NCI-H187 treated with DMSO at 0.1 percent for 48 hours (cell line): ENCODE measurements at regions not wholly inside any gene's neighbourhood (a gene's known extent, or its start where the extent isn't known, plus 50 kb on each side); places are given as distances from the start of the nearest gene placed in this dataset.
"Not testable (repeated sequence)": the region's sequence is repeated elsewhere in the genome, so short reads cannot be mapped to it uniquely, and the experiment has no call there.

ENCODE experiments used
- DNase-seq: peaks from one replicate; lab custom pipeline; 2025; lab: John Stamatoyannopoulos, UW

DNA sequence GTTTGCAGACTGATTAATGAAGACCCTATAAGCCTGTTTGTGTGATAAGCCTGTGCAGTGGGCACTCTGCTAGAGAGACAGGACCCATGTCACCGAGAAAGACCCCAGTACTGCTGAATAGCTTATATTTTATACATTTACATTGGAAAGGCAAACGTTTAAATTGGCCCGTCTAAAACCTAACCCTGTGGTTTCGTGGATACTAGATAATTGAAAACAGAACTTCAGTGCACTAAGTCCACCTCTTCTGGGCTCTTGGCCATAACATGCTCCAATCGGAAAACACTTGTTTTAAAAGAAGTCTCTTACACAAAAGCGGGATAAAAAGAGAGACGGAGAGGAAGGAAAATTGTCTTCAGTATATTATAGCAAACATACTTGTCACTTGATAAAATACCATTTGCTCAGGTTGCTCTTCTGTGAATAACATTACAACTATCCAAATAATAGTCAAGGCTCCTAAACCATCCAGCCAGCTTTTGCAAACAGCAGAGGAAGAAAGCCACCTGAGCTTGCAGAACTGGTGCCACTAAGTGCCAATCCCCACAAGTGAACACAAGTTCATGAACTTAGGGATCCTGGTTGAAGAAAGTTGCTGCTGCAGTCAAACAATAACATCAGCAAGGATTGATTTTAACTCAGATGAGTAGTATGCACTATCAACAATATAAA lies 218.4 kb upstream of the FN1 start:
- DNase-seq = no peak

DNA sequence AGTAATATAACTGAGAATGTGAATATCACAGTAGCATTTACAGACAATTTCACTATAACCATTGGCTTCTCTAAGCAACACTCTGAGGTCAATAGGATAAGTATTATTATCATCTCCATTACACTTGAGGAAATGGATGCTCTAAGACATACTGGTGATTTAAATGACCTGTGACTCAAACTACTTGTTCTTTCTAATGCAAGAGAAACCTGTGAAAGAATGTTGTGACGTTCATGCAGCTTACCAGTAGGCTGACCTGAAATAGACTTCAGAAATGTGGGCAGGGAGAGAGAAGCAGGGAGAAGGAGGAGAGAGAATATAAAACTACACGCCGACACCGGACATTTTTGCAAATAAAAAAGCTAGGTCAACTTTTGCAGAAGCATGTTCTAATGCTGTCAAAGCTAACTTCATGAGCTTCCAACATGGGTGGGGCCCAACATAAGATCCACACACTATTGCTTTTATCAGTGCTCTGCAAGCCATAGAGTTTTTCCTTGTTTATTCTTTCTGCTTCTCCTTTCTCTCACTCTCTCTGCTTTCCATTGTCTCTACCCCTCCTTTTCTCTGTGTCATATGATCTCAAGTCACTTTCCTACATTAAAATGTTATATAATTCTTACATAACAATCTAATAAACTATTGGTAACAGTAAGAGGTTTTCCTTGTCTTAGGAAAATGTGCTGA lies 217.6 kb upstream of the FN1 start:
- DNase-seq = no peak

DNA sequence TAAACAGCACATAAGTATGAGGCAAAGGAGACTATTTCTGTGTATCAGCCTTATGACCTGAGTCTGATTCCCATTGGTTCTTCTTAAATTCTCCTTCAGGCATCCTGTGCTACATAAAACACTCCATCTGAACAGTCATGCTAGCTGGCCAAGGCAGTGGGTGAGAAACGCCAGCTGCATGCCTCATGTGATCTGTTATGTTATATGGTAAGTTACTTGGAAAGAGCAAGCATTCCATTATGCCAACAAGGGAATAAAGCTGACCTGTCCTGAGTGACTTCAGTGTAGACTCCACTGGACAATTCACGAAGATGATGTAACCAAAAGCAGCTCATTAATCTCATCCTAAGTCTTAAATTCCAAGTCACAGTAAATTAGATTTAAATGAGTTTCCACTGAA lies 216.5 kb upstream of the FN1 start:
- DNase-seq = no peak

DNA sequence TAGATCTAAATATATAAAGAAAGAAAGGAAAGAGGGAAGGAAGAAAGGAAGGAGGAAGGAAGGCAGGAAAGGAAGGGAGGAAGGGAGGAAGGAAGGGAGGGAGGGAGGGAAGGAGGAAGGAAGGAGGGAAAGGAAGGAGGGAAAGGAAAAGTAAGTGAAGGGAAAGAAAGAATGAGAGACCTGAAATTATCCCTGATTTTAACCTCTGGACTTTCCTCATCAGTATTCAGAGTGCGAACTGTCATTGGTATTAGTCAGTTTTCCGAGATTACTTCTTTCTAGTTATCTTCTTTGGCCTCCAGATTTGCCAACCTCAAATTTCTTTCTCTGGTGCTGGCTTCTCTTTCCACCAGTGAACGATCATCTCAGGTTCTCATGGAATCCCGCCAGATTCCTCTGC lies 215.5 kb upstream of the FN1 start:
- no peak for DNase-seq

DNA sequence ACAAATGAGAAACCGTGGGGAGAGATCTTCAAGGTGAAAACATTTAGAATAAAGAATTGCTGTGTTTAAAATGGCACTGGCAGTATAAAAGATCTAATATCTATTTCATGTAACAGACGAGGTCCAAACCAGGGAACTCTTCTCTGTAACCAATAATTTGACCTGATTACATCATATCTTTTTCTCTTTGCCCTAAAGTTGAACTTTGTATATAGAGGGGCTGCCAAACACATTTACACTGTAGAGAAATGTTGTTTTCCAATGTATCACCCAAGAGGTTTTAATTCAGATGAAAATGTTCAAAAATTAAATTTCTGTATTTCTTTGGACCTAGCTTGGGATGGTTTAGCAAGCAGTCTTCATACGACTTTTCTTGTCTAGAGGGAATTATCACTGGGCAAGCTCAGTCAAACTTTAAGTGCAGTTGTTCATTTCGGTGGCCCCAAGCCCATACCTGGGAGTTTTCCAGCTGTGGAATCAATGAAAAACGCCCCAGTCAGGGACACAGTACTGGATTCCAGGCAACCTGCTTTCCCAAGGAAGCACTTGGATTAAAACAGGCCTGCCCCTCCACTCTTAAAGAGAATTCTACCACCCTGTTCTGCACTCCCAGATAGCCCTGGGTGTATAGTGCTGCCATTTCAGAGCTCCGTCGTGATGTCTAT lies 208.5 kb upstream of the FN1 start:
- no peak for DNase-seq

DNA sequence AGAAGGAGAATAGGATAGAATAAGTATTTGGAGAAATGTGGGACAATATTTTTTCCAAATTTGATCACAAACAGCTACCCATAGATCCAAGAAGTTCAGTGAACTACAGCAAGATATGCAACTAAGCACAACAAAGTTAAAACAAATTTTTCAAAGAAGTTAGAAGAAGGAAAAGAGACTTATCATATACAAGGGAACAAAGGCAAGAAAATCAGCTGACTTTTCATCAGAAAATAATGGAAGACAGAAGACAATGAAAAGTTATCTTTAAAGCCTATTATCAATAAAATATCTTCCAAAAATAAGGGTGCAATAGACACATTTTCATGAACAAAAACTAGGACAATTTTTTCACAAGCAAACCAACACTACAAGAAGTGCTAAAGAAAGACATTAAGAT lies 202.8 kb upstream of the FN1 start:
- DNase-seq = no peak

DNA sequence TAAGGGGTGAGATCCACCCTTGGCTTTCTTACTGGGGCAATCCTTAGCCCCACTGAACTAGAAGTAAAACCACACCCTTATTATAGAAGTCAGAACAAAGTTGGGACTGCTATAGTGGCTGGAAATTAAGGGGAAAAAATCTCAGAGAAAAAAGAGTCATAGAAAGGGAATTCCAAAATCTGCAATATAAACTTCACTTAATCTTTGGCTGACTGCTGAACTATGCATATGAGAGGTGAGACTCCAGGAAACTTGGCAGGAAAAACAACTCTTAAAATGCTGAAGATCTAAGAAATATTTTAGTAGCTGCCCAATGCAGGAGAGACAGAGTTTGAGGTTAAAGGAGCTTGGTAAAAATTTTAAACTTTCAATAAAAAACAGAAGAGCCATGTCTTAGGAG lies 201.8 kb upstream of the FN1 start:
- no peak for DNase-seq

DNA sequence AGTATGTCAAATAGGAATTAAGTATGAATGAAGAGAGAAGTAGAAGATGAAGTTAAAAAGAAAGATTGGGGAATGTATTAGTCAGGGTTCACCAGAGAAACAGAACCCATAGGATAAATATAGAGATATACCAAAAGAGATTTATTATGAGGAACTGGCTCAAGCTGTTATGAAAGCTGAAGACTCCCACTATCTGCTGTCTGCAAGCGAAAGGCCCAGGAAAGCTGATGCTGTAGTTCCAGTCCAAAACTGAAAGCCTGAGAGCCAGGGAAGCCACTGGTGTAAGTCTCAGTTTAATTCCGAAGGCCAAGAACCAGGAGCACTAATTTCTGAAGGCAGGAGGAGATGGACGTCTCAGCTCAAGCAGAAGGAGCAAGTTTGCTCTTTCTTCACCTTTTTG lies 200.9 kb upstream of the FN1 start:
- DNase-seq = no peak

DNA sequence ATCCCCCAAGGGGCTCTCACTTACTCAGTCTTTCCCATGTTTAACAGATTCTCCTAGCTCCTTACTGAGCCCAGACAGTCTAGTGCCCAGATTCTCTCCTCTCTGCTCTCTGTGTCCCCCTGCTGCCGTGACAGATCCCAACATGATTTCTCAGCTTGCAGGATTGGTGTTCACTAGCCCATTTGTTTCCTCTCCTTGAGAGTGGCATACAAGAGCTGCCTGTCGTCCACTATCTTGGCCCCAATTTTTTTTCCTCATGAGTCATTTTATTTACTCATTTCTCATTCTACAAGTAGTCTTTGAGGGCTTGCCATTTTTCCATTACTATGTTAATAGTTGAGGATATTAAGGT lies 199.9 kb upstream of the FN1 start:
- no peak for DNase-seq

DNA sequence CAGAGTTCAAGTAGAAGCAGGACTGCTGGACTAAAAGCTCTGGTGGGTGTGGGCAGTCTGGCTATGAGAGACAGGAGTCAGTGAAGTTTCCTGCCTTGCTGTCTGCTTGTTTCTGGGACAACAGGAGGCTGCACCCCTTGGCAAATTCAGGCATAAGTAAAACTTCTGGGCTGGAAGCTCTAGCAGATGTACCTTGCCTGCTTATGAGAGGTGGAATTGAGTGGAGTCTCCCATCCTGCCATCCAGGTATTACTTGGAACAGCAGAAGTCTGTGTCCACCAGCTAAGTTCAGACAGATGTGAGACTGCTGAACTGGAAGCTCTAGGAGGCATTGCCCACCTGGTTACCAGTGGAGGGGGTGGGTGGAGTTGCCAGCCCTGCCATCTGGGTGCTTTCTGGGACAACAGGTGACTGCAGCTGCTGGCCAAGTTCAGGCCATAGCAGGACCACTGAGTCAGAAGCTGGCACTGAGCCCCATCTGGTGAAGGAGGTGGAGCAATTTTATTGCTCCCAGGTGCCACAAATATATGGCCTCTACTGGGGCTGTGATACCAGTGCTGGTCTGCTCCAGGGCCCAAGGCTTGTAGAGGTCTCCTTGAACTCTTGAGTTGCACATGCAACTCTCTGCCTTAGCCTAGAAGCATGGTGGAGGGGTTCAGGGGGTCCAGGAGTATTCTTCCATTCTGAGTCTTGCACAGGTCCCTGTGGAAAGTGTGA lies 199.4 kb upstream of the FN1 start:
- no peak for DNase-seq

DNA sequence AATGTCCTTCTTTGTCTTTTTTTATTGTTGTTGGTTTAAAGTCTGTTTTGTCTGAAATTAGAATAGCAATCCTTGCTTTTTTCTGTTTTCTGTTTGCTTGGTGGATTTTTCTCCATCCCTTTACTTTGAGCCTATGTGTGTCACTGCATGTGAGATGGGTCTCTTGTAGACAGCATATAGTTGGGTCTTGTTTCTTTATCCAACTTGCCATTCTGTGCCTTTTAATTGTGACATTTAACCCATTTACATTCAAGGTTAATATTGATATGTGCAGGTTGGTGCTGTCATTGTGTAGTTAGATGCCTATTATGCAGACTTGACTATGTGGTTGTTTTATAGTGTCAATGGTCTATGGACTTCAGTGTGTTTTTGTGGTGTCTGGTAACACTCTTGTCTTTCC lies 197.5 kb upstream of the FN1 start:
- DNase-seq = no peak

DNA sequence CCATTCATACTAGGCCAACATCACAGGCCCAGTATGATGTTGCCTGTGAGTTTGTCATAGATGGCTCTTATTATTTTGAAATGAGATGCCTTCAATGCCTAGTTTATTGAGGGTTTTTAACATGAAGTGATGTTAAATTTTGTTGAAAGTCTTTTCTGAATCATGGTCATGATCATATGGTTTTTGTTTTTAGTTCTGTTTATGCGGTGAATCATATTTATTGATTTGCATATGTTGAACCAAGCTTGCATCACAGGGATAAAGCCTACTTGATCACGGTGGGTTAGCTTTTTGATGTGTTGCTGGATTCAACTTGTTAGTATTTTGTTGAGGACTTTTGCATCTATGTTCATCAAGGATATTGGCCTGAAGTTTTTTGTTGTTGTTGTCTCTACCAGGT lies 195.8 kb upstream of the FN1 start:
- DNase-seq = no peak

DNA sequence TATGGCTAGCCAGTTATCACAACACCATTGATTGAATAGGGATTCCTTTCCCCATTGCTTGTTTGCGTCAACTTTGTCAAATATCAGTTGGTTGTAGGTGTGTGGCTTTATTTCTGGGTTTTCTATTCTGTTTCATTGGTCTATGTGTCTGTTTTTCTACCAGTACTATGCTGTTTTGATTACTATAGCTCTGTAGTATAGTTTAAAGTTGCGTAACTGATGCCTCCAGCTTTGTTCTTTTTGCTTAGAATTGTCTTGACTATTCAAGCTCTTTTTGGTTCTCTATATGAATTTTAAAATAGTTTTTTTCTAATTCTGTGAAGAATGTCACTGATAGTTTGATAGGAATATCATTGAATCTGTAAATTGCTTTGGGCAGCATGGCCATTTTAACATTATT lies 194.9 kb upstream of the FN1 start:
- DNase-seq = not testable (repeated sequence)

DNA sequence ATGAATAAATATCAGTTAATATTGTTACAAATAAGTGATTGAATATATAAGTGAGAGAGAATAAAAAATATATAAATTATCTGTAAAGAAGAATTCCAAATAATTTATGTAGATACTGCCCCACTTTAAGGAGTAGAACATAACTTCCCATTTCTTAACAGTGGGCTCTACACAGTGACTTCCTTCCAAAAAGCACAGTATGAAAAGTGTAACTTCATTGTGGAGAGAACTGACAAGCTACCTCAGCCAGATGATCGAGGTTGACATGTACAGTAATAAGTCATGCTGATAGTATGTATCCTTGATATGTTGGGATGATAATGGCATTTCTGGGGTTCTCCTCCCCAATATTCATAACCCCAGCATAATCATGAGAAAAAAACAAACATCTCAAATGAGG lies 191.9 kb upstream of the FN1 start:
- DNase-seq = no peak

DNA sequence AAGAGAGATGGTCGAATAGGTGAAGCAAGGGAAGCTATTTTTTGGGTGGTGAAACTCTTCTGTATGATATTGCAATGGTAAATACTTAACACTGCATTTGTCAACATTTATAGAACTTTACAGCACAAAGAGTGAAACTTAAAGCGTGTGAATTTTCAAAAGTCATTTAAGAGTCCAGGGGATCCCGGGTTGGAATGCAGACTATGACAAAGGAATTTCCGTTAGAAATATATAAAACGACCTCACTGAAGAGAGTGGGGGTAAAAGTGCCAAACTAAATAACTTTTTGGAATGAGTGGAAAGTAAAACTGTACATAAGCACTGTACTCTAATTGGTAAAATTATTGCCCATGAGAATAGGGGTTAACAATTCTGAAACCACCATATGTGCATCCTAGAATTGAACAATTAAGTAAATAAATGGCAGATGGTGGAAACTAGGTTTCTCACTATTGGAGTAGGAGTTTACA lies 191.0 kb upstream of the FN1 start:
- no peak for DNase-seq

DNA sequence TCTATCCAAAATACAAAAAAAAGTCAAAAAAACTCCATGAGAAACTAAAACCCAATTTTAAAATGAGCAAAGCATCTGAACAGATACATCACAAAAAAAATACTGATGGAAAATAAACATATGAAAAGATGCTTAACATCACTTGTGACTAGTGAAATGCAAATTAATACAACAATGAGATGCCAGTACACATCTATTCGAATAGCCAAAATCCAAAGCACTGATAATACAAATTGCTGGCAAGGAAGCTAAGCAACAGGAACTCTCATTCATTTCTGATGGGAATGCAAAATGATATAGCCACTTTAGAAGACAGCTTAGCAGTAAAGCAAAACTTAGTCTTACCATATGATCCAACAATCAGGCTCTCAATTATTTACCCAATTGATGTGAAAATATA lies 190.2 kb upstream of the FN1 start:
- no peak for DNase-seq

DNA sequence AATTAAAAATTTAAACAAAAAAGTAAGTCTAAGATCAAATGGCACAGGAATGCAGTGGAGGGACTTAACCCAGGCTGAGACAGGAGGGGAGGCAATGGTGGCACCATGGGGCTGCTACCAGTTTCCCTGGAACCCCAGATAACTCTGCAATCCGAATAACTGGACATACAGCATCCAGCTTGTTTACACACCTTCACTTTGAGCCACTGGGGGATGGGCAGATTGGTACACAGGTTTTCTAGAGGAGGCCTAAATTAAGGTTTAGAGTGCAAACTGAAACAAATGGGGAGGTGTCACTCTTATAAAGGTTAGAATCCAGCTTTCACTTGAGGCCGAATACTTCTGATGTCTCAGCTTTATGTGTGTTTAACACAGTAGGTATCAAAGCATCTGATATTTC lies 189.3 kb upstream of the FN1 start:
- no peak for DNase-seq

DNA sequence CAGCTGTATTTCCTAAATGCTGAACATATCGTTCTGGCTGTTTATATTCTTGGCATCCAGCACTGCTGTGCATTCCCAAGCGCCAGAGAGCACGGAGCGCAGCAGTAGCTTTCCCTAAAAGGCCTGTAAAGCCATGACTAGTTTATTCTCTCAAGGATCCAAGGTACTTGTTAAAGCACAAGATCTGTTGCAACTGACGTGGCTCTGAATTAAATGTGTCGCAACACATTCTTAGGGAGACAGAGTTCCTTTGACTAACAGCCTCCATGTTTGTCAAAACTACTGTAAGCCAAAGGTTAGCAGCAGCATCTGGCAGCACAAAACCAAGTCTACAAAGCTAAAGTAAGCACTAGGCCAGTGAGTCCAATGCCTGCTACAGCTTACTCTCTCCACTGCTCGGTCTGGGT lies 188.6 kb upstream of the FN1 start:
- DNase-seq = no peak

DNA sequence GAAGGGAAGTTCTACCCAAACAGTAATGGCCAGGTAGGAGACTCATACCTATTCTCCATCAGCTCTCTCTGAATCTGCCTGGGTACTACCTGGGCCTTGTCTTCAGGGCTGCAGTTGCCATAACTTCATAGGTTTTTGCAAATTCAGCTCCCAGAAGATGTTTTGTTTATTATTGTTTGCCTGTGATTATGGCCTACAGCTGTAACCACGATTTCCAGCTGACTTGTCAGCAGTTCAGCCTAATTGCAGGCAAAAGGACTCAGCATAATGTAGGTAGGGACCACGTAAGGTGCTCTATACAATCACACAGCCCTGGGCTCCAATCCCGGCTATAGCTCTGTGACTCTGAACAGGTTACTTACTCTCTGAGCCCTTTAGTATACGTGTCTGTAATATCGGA lies 187.0 kb upstream of the FN1 start:
- no peak for DNase-seq

DNA sequence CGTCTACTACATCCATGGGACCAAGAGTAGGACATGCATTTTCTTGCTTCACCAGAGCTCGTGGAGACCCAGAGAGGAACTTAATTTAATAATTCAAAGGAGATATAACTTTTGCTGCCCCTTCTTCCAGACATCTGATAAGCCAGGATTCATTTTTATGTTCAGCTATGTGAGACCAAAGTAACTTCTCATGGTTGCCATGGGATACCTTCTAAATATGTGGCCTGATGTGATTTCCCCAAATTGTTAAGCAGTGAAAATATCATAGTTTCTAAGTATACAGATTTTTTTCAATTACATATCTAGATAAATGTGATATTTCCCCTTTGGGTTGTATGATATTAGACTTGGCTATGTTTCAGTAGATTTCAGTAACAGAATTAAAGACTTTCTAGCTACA lies 185.5 kb upstream of the FN1 start:
- DNase-seq = no peak

DNA sequence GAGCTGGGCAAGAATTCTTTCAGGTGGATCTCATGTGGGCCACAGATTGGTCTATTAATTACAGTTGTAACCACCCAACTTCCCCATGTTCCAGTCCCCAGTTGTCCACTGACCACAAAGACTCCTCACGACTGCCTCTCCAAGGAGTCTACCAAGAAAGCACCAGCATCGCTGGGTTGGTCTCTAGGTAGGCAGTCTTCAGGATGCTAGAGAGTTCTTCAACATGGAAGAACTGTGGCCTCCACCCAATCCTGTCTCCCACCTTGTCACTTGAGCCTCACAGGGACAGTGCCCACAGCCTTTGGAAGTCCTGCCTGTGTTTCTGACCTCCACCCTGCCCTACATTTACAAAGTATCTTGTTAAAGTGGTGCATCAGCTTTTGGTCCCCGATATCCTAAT lies 184.7 kb upstream of the FN1 start:
- DNase-seq = no peak

DNA sequence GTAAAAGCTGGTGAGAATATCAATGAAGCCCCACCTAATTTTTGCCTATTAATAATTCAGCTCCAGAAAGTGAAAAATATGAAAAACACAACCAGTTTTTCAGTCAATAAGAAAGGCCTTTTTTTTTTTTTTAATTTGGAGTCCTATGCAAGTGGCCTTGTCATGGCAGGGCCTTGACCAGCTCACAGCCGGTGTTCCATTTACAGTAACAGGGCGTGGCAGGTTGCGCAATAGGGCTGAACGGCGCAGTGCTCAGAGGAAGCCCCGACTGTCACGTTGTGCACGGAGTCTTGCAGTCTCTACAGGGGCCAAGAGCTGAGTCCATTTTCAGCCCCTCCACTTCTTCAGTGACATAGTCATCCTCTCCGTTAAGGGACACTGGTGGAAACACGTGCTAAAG lies 184.1 kb upstream of the FN1 start:
- DNase-seq = no peak
